NCI-H446 (cell line): ENCODE measurements at regions not wholly inside any gene's neighbourhood (a gene's known extent, or its start where the extent isn't known, plus 50 kb on each side); places are given as distances from the start of the nearest gene placed in this dataset.

Source experiments
- DNase-seq, 2 experiments: peaks; one replicate each; lab custom pipeline; 2025; lab: John Stamatoyannopoulos, UW

- no peak for DNase-seq
These were observed 88.4 kb downstream of the CTTN start for GRCh38 chr11:70486731-70487130.

GRCh38 chr11:70487160-70487559, 88.8 kb downstream of the CTTN start:
- no peak for DNase-seq

- DNase-seq: no peak
These were observed 89.4 kb downstream of the CTTN start for GRCh38 chr11:70487756-70488155.

GRCh38 chr11:70488171-70488703, 89.9 kb downstream of the CTTN start:
- DNase-seq: no peak

GRCh38 chr11:70489276-70489675, 90.9 kb downstream of the CTTN start:
- no peak for DNase-seq

GRCh38 chr11:70490208-70490607, 91.9 kb downstream of the CTTN start:
- no peak for DNase-seq

GRCh38 chr11:70490723-70491558, 92.6 kb downstream of the CTTN start:
- DNase-seq: no peak

GRCh38 chr11:70491696-70492472, 93.6 kb downstream of the CTTN start:
- DNase-seq: no peak

- DNase-seq: no peak
These were observed 94.8 kb downstream of the CTTN start for GRCh38 chr11:70493089-70493474.

GRCh38 chr11:70493891-70494290, 95.6 kb downstream of the CTTN start:
- no peak for DNase-seq

- DNase-seq: no peak
These were observed 96.4 kb downstream of the CTTN start for GRCh38 chr11:70494559-70495350.

GRCh38 chr11:70495351-70496310, 97.3 kb downstream of the CTTN start:
- no peak for DNase-seq

- no peak for DNase-seq
These were observed 98.5 kb downstream of the CTTN start for GRCh38 chr11:70496591-70497535.

GRCh38 chr11:70497536-70498075, 99.3 kb downstream of the CTTN start:
- DNase-seq: no peak

GRCh38 chr11:70498171-70498571, 99.8 kb downstream of the CTTN start:
- no peak for DNase-seq

- no peak for DNase-seq
These were observed 100.9 kb downstream of the CTTN start for GRCh38 chr11:70498976-70499801.

- no peak for DNase-seq
These were observed 101.9 kb downstream of the CTTN start for GRCh38 chr11:70500076-70500847.
